DMS 273 treated with DMSO at 0.1 percent for 48 hours (cell line): ENCODE measurements at regions not wholly inside any gene's neighbourhood (a gene's known extent, or its start where the extent isn't known, plus 50 kb on each side); places are given as distances from the start of the nearest gene placed in this dataset.

Experiments
- DNase-seq: peaks from one replicate; lab custom pipeline; 2025; lab: John Stamatoyannopoulos, UW

DNA sequence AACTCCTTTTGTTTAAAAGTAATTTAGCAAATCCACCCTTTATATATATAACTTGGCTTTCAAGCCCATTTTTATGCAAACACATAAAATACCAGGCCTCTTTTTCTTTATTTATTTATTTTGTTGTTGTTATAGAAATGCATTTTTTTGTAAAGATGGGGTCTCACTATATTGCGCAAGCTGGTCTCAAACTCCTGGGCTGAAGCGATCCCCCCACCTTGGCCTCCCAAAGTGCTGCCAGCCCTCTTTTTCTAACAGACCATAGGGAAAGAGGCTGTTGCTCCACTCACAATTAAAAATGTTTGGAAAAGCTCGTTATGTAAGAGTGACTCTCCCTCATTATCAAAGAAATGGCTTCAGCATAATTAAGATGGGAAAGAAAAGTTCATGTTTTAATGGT, 440.9 kb downstream of the HACE1 start:
- DNase-seq = no peak

DNA sequence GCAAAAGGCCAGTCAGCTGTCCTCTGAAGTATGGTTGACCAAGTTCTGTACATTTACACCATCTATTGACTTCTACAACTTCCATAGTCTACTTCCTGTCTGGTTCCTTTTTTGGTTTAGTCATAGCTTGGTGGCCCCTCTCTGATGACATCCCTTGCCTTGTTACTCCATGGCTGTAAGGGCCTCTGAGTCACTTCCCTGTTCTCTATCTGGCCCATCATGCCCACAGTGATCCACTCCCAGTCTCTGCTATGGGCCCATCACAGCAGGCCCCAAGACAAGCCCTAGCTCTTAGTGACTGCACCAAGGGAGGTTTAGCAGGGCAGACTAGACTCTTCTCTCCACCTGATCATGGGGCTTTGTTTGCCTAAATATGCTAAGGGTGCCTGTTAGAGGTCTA, 441.6 kb downstream of the HACE1 start:
- DNase-seq = no peak

DNA sequence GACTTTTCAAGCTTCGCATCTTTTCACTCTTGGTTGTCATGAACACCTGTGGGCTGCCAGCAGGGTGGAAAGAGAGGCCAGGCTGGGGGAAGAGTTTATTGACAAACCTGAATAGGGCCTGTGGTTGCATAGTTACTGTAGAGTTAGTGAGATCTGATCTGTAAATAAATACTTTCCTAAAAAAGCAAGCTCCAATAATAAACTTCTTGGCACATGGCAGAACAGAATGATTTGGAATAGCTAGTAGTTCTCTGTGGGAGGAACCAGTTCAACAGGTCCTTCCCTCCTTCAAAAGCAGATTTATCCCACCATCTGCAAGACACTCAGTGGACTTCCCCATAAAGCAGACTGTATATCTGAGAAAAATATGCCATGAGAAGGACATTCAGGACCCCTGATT, 445.0 kb downstream of the HACE1 start:
- no peak for DNase-seq

DNA sequence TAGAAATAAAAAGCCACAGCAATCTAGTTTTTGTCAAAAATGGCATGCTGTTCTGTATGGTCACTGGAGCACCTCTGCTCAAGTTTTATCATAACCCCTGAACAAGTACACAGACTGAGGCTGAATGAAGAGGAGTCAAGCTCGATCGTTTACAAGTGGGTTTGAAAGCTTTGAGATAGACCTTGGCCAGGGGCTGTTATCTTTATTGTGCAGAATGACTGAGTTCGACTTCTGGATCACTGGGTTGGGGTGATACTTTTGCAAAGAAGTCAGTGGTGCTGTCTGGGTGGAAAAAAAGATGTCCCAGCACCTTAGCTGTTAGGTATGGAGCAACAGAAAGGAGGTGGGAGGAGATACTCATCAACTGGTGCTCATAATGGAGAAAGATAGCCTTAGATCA, 446.0 kb downstream of the HACE1 start:
- DNase-seq = no peak

DNA sequence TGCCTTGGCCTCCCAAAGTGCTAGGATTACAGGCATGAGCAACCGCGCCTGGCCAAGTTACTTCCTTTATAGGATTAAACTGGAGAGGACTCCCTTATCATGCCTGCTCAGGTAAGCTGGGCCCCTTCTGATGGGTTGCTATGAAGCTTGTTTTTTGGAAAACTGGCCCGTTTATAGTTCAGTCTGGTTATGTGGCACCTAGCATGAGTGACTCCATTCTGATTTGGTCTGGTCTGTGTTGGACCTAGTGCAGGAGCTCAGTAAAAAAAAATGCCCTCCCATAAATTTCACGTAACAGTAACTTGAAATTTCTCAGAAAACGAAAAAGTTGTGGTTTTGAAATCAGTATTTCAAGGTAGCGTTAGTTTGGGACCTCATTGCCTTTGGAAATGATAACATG, 448.4 kb downstream of the HACE1 start:
- DNase-seq = no peak

DNA sequence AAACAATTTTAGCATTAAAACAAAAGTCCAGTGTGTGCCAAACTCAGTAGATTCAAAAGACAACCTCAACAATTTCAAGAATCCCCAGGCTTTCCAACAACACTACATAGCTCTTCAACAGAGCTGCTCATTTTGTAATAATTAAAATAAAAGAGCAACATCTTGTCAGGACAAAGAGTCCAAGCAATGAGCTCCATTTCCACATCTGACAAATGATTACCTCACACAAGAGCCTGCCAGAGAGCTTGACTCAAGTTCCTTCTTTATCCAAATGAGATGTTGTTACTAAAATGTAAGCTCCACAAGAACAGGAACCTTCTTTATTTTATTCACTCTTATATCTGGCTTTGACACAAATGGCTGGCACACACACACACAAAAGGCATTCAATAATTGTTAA, 449.8 kb downstream of the HACE1 start:
- DNase-seq = no peak

DNA sequence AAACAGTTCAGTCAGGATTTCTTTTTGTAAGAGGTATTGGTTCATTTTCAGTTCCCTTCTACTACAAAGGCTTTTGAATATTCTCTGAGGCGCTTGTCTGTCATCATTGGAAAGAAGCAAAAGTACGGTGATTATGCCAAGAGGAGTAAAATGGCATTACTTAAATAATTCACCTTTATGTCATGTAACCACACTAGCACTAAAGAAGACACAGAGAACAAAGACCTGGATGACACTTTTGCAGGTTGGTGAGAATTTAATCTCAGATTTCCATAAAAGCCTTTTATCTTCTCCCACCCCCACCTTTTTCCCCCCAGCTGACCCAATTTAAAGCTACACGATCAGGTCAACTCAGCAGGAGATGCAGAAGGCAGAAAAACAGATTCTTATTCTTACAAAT, 451.8 kb downstream of the HACE1 start:
- no peak for DNase-seq

DNA sequence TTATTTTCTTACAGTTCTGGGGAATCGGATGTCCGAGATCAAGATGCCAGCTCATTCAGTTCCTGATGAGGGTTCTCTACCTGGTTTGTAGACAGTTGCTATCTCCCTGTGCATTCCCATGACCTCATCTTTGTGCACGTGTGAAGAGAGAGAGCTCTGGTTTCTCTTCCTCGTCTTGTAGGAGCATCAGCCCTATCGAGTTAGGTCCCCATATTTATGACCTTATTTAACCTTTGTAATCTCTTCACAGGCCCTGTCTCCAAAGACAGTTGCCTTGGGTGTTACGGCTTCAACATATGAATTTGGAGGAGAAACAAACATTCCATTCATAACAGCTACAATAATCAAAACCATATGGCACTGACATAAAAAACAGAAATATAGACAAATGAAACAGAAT, 455.3 kb downstream of the HACE1 start:
- DNase-seq = no peak

DNA sequence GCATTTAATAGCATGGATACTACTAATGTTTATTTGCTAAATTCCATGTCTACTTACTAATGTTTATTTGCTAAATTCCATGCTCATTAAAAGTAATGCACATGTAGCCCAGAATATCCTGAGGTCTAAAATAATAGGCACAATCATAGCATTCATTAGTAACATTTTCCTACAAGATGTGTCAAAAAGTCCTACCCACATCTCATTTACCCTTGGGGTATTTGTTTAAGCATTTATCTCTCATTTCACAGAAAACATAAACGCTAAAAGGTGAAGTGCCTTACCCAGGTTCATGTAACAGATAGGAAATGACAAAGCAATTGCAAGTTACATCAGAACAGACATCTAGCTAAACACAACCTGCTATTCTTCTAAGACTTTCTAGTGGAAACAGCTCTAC, 457.1 kb downstream of the HACE1 start:
- DNase-seq = no peak

DNA sequence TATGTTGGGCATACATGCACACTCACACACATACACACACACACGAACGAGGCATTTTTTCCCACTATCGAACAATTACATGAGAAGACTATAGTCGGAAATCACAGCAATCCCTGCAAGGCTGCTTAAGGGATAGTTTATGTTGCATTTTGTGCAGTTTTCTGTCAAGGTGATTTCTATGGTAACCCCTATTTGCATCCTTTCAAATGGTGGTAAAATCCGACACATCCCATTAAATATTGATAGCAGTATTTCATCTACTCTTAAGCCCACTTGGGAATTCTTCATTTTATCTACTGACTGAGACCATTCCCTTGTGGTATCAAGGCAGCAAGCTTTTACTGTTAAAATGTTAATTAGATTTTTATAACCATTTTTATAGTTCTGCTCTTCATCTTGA, 457.8 kb downstream of the HACE1 start:
- DNase-seq = no peak

DNA sequence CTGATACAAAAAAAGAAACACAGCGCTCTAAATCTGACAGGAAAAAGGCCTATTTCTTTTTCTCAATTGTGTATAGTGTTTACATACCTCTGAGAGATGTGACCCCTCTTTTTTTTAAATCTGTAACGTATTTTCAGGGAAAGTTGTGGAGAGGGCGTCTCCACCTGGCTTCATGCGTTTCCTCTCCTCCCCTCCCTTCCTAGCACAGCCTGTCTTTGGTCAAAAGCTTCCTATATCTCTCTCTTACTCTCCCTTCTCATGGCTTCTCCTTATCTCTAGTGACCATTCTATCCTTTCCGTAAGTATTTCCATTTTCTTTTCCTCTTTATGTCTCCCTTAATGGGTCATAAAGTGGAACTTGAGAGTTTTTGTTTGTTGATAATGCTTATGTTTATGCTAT, 458.9 kb downstream of the HACE1 start:
- no peak for DNase-seq

DNA sequence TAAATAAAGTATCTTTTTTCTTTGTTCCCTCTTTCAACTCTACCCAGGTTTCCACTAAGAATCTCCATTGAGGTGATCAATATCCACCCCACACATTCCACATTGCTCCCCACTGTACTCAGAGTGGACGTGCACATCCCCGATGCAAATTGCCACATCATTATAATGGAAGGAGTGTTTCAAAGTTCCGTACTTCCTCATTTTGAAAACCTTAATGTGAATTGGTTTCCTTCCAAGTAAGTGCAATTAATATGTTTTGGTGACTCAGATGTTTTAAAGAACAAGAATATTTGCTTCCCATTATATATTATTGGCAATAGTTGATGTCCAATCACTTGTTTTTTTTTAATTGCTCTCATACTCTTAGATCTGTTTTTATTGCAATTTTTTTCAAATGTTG, 463.6 kb downstream of the HACE1 start:
- no peak for DNase-seq

DNA sequence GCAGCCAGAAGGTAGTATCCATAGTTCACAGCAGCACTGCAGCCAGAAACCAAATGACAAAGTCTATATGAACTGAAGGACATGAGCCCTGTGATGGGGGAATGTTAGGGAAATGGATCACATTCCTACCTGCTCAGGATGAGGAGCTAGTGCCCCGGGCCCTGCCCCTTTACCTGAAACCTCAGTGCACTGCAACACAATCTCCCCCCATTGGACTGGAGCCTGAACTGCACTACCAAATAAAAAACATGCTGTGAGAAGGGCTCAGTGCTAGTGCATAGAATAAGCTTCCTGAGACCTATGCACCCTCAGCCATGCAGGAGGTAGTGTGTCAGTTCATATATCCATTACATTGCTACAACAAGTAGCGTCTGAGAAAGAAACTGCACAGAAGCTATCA, 477.8 kb downstream of the HACE1 start:
- DNase-seq = no peak

DNA sequence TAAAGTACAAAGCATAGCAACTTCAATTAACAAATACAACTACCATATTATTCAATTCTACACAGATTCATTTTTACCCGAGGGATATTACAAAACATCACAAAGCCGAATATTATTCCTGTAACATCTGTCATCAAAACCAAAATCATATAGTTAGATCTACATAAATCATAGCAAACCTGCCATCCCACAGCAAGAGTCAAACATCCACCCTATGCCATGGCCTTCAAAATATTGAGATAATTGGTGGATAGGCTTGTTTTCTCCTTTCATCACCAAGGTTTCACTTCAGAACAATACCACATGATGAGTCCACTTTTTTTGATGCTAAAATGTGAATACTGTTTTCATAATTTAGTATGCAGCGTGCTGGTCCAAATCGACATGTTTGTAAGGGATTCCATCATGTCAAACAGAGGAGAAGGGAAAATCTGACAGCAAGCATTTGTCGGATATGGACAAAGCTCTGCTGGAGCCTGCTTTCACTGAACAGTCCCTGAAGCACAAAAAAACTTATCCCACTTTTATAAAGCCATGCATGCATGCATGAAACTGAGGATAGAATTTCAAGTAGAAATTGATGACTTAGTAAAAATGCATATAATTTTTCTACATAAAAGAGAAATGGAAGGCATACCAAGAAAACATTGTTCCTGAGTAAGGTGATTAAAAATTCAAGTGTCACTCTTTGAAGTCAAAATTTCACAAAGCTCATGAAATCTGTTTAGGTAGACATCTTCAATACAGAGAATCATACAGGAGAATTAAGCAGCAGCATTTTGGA, 494.1 kb downstream of the HACE1 start:
- no peak for DNase-seq

DNA sequence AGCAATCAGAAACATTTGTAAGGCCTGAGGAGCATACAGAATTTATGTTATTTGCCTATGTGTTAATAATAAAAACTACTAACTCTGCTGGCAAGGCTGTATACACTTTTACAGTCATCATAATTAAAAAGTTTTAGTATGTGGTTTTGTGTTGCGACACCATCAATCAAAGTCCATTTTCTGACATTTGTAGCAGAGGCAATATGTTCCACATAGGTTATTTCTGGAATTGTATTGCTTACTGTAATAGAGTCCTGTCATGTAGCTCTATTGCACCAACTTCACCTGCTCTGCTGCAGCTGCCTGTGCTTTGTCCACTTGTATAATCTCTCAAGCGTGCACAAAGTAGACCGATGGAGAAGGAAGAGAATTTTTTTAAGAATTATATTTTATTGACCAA, 501.8 kb downstream of the HACE1 start:
- DNase-seq = no peak

DNA sequence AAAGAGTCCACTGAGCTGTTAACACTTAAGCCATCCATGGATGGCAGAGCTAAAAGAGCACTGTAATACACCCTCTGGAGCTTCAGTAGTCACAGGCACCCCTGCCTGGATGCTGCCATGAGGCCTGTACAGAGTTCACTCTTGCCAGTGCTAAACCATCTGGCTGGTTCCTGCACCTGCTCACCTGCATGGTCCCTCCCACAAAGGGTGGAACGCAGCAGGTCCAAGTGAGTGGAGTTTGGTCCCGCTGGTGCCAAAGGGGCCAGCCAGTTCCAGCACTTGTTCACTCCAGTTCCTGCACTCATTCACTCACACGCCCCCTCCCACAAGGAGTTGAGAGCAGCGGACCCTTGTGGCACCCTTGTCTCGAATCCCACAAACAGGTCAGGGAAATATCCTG, 503.5 kb downstream of the HACE1 start:
- DNase-seq = no peak

DNA sequence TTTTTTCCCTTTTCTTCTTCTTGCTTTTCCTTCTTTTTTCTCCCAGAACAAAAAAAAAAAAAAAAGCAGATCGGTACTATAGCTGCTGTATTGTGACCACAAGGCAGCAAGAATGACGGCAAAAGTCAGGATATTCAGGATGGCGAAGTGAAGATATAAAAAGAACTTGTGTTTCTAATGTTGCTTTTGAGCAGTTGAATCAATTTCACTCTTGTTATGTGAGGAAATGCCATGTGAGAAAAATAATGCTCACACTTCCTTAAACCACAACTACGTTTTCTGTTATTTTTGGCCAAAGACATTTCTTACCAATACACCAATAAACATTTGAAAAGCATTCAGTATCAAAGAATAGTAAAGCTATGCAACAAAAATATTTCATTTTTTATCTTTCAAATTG, 510.5 kb downstream of the HACE1 start:
- no peak for DNase-seq

DNA sequence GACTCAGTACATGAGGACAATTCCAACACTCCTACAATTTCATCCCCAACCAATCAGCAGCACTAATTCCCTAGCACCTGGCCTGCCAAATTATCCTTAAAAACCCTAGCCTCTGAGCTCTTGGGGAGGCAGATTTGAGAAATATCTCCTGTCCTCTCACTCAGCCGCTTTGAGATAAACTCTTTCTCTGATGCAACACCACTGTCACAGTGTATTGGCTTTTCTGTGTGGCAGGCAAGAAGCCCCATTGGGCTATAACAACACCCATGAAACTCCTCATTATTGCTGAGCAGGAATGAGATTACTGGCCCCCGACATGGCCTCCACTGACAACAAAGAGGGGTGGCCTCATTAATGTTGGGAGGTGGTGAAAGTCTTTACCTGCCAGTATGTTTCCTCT, 515.5 kb downstream of the HACE1 start:
- no peak for DNase-seq

DNA sequence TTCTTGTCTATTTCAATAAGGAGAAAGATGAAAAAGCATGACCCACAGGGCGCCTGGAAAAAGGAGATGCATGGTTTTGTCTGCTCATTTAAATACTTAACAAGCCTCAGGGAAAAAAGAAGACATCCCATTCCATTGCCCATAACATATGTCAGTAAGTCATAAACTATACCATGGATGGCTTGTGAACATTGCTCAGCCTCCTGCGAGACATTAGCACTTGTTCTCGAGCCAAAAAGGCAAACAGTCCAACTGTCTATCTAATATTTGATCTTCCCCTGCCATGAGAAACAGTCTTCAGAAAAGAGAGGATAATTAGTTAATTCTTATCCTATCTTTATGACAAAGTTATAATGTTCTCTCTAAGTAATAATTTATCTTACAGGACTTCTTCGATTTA, 527.4 kb downstream of the HACE1 start:
- no peak for DNase-seq

DNA sequence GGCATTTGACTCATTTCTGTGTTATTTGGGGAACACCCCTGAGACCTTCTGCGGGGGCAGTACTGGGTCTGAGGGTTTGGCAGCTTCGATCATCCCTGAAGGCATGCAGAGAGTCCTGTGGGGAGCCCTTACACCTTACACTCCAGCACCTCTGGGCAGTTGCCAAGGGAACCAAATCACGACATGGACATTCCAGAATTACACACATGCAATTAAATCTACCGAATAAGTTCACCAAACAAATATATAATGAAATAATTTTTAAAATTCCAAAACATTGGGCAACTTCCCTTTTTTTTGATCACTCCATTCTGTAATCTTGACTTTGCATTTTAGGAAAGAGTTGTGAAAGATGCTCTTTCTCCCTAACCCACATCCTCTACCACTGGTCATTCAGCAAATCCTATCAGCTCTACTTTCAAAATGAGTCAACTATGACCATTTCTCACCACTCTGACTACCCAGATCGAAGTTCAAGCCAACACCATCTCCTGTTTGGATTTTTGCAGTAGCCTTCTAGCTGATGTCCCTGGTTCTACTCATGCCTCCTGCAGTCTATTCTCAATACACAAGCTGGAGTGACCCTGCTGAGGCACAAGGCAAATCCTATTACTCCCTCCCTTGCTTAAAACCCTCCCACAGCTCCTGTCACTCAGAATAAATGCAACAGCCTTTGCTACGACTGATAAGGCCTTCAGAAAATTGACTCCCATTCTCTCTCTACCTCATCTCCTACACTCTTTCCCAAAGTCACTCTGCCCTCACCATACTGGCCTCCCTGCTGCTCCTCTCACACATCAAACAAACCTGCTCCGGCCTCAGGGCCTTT, 533.3 kb downstream of the HACE1 start:
- no peak for DNase-seq

DNA sequence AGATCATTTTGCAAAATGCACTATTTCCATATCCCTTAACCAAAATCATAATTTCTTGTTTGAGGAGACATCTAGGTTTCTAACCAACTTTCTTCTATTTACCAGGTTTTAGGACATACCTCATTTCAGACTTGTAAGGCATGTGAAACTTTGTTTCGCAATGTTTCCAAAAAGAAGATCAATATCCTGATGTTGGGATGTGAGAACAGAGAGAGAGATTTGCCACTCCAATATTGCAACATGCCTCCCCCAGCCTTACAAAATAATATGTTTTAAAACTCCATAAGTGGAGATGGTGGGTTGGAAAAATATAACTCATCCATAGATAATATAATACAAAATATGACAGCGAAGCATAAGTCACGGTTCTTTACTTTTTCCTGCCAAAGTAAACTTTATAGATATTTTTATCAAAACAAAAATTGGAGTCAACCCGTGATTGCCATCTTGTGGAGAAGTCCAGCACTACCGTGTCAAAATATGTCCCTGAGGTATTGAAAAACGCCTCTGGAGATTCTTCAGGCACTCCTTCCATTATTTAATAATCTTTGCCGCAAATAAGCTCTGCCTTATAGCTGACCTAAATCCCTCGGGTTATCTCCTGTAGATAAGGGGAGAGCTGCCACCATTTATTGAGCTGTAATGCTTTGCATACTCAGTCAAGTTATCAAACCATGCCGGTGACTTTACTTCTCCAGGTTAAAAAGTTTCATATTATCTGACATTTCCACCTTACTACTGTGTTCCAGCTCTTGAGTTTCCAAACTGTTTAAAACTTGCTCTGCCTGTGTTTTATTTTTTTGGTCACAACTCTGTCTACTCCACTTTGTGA, 534.2 kb downstream of the HACE1 start:
- no peak for DNase-seq

DNA sequence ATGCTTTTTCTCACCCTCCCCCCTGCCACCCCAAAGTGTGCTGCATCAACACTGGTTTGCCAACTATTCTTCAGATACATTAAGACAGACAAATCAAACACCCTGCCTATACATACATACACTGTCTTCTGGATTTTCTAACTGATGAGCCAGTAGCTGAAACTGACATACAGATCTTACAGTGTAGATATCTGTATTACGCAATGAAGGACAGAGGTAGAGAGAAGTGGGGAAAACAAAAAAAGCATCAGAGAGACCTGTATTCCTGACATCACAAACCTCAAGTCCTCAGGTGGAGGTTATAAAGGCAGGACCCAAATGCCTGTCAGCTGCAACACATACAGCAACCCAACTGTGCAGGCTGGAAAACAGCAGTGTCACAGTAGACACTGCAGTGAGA, 535.4 kb downstream of the HACE1 start:
- DNase-seq = no peak

DNA sequence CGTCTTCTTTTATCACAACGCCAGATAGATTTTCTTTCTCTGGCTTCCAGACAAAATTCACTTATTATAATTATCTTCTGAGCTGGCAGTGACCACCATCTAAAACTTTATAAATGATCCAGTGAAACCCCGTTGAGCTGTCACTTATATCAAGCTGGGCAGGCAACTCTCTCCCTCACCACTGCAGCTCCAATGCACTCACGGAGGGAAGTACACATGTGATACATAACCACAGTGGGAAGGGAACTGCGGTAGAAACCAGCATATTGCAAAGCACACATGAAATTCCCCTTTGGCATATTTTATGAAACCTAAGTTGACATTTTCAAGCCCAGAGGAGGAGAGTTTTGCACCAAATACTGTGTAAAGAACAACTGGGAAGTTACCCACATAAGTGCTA, 536.9 kb downstream of the HACE1 start:
- no peak for DNase-seq
